HG02763 (cell line): ENCODE measurements at regions not wholly inside any gene's neighbourhood (a gene's known extent, or its start where the extent isn't known, plus 50 kb on each side); places are given as distances from the start of the nearest gene placed in this dataset.

Experiments
- ATAC-seq: cut with Tn5 transposase; IDR thresholded peaks from one replicate; pipeline ENCODE4 v1.9.1; 2021; ENCODE audit warnings: mild to moderate bottlenecking, moderate library complexity; ENCODE audit not compliant: unreplicated experiment

- no peak for ATAC-seq
Observed at GRCh38 chr7:89401099-89401498, 605.6 kb upstream of the TEX47 start.

GRCh38 chr7:89401690-89402089, 606.2 kb upstream of the TEX47 start:
- ATAC-seq, result no peak

- ATAC-seq, result no peak
Observed at GRCh38 chr7:89451911-89452310, 656.4 kb upstream of the TEX47 start.

GRCh38 chr7:89456556-89456955, 661.0 kb upstream of the TEX47 start:
- ATAC-seq, result no peak

- no peak for ATAC-seq
Observed at GRCh38 chr7:89458114-89458513, 662.6 kb upstream of the TEX47 start.

- no peak for ATAC-seq
Observed at GRCh38 chr7:89474456-89474855, 678.9 kb upstream of the TEX47 start.

GRCh38 chr7:89477991-89478390, 676.3 kb upstream of the STEAP1 start:
- ATAC-seq, result no peak

GRCh38 chr7:89495704-89496103, 658.6 kb upstream of the STEAP1 start:
- ATAC-seq, result no peak

GRCh38 chr7:89500084-89500483, 654.2 kb upstream of the STEAP1 start:
- no peak for ATAC-seq

GRCh38 chr7:89503281-89503680, 651.0 kb upstream of the STEAP1 start:
- no peak for ATAC-seq

- no peak for ATAC-seq
Observed at GRCh38 chr7:89507034-89507433, 647.2 kb upstream of the STEAP1 start.

- no peak for ATAC-seq
Observed at GRCh38 chr7:89511900-89512299, 642.4 kb upstream of the STEAP1 start.

- ATAC-seq, result no peak
Observed at GRCh38 chr7:89514970-89515369, 639.3 kb upstream of the STEAP1 start.

GRCh38 chr7:89517815-89518214, 636.5 kb upstream of the STEAP1 start:
- no peak for ATAC-seq

GRCh38 chr7:89549768-89550167, 604.5 kb upstream of the STEAP1 start:
- no peak for ATAC-seq

- no peak for ATAC-seq
Observed at GRCh38 chr7:89554209-89554608, 600.1 kb upstream of the STEAP1 start.

- no peak for ATAC-seq
Observed at GRCh38 chr7:89559596-89559995, 594.7 kb upstream of the STEAP1 start.

GRCh38 chr7:89563597-89563996, 590.7 kb upstream of the STEAP1 start:
- ATAC-seq, result no peak

- ATAC-seq, result no peak
Observed at GRCh38 chr7:89584896-89585295, 569.4 kb upstream of the STEAP1 start.

GRCh38 chr7:89593125-89593524, 561.1 kb upstream of the STEAP1 start:
- ATAC-seq, result no peak

GRCh38 chr7:89602984-89603383, 551.3 kb upstream of the STEAP1 start:
- no peak for ATAC-seq

- no peak for ATAC-seq
Observed at GRCh38 chr7:89605362-89605761, 548.9 kb upstream of the STEAP1 start.

- ATAC-seq, result no peak
Observed at GRCh38 chr7:89606511-89606910, 547.8 kb upstream of the STEAP1 start.

GRCh38 chr7:89607792-89608191, 546.5 kb upstream of the STEAP1 start:
- no peak for ATAC-seq
